GM23248 (cell line): ENCODE measurements at regions not wholly inside any gene's neighbourhood (a gene's known extent, or its start where the extent isn't known, plus 50 kb on each side); places are given as distances from the start of the nearest gene placed in this dataset.

Source experiments
- EZH2 ChIP-seq: fragments of 200-600 bp; sonication (generic); IDR thresholded peaks from 2 replicates; pipeline ENCODE4 v1.6.1; 2018; ENCODE audit warnings: antibody characterized with exemption, mild to moderate bottlenecking; ENCODE audit not compliant: insufficient read depth, poor library complexity, severe bottlenecking
- EZH2phosphoT487 ChIP-seq: fragments of 200-600 bp; sonication (generic); IDR thresholded peaks from 2 replicates; pipeline ENCODE4 v1.6.1; 2018; ENCODE audit warnings: antibody characterized with exemption, moderate library complexity, mild to moderate bottlenecking, low read depth; ENCODE audit not compliant: insufficient read depth

DNA sequence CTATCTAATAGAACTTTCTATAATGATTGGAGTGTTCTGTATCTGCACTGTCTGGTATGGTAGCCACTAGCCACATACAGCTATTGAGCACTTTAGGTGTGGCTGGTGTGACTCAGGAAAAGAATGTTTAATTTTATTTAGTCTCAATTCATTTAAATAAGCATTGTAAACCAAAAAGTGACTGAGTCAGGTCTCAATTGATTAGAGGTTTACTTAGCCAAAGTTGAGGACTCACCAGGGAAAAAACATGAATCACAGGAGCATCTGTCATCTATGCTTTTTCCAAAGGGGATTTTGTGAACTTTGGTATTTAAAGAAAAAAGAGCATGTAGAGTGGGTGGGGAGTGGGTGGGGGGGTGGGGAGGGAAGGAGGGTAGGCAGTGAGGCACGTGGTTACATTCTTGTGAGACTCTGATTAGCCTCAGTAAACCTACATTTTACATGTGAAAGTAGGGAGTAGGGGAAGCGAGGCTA is 473.1 kb downstream of the ATP23 start:
- TF ChIP-seq EZH2 (no peak), EZH2phosphoT487 (no peak)
